ENCODE measurements at regions not wholly inside any gene's neighbourhood (a gene's known extent, or its start where the extent isn't known, plus 50 kb on each side); places are given as distances from the start of the nearest gene placed in this dataset.

- TF ChIP-seq CTCF (IDR thresholded peaks at IDR 0.05; ENCODE audit: insufficient read depth, missing control alignments), result no peak
- DNase-seq (ENCODE audit: insufficient read length, low spot score) (no peak), FAIRE-seq (no peak)
These were observed 388.5 kb upstream of the FANCL start for GRCh38 chr2:58629545-58630119.

GRCh38 chr2:58620896-58621295 lies 379.8 kb upstream of the FANCL start:
- no peak for TF ChIP-seq CTCF (IDR thresholded peaks at IDR 0.05; ENCODE audit: insufficient read depth, missing control alignments)
- DNase-seq (ENCODE audit: insufficient read length, low spot score), result no peak
- no peak for FAIRE-seq

DNA sequence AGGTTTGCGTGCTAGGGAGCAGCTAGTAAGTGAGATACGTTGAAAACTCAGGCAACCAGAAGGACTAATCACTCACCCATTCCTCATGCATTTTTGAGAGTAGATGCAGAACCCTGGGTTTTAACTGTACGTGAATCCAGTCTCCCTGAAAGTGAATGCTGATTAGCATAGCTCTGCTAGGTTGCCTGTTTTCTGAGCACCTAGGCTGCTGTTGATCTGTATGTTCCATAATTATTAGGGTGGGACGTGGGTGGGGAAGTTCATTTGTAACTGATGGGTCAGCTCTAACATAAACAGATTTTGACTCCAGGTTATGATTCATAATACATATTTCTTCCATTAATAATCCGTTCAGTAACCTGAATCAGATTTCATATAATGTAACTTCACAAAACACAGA lies 379.0 kb upstream of the FANCL start:
- DNase-seq (ENCODE audit: insufficient read length, low spot score) (no peak), FAIRE-seq (no peak)
- TF ChIP-seq CTCF (IDR thresholded peaks at IDR 0.05; ENCODE audit: insufficient read depth, missing control alignments), result no peak

DNA sequence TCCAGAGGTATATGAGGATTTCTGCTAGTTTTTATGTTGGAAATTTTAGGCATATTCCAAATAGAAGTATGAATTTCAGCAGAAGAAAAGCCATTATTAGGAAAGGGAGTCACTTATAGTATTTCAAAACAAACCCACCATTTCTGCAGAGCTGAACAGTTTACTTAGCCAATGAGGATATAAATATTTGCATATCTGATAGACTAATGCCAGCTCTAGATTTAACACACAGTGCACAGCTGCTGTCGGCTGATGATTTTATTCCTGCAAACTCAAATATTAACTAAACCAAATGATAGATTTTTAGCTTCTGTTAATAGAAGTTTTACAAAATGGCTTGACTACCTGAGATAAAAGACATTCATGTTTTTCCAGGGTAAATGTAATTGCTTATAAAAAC lies 375.8 kb upstream of the FANCL start:
- no peak for DNase-seq (ENCODE audit: insufficient read length, low spot score)
- FAIRE-seq, result no peak
- no peak for TF ChIP-seq CTCF (IDR thresholded peaks at IDR 0.05; ENCODE audit: insufficient read depth, missing control alignments)

GRCh38 chr2:58614219-58614618 lies 373.1 kb upstream of the FANCL start:
- DNase-seq (ENCODE audit: insufficient read length, low spot score) (no peak), FAIRE-seq (no peak)
- no peak for TF ChIP-seq CTCF (IDR thresholded peaks at IDR 0.05; ENCODE audit: insufficient read depth, missing control alignments)

DNA sequence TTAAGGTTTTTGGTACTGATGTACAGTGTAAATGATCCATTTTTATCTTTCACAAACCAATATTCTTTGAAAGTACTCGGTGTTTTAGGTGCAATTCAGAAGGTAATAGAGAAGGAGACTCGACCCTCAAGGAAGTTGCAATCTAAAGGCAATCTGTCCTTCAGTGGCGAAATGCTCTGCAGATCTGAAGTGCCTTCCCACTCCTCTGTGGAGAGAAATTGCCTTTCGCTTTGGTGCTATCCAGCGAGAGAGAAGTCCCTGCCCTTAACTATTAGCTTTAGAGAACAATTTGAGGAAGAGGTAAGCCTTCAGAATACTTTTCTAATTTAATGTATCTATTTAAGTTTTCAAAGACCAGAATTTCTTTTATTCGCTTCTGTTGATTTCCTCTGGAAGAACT lies 371.8 kb upstream of the FANCL start:
- TF ChIP-seq CTCF (IDR thresholded peaks at IDR 0.05; ENCODE audit: insufficient read depth, missing control alignments), result no peak
- no peak for FAIRE-seq
- DNase-seq (ENCODE audit: insufficient read length, low spot score), result no peak

DNA sequence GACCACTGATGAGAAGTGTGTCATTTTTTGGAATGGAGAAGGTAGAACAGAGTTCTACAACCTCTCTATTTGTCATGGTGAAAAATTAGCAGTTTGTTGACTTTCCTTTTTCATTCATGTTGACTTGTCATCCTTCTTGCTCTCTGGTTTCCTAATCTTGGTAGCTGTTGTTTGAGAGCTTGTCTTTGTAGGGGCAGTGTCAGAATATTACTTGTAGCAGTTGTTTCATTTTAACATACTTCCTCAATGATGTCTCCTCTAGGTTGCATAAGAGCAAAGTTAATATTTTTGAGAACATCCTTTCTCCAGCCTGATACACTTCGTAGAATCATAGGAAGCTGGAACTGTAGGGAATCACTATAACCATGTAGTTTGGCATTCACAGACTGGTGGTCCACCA lies 368.2 kb upstream of the FANCL start:
- no peak for FAIRE-seq

More for the DNA sequence above, 368.2 kb upstream of the FANCL start:
- DNase-seq (ENCODE audit: insufficient read length, low spot score), result no peak
- TF ChIP-seq CTCF (IDR thresholded peaks at IDR 0.05; ENCODE audit: insufficient read depth, missing control alignments), result no peak
